HG02852 (cell line): ENCODE measurements at regions not wholly inside any gene's neighbourhood (a gene's known extent, or its start where the extent isn't known, plus 50 kb on each side); places are given as distances from the start of the nearest gene placed in this dataset.

Experiments
- ATAC-seq: cut with Tn5 transposase; IDR thresholded peaks from one replicate; pipeline ENCODE4 v1.9.1; 2021; ENCODE audit warnings: mild to moderate bottlenecking, moderate library complexity; ENCODE audit not compliant: unreplicated experiment

DNA sequence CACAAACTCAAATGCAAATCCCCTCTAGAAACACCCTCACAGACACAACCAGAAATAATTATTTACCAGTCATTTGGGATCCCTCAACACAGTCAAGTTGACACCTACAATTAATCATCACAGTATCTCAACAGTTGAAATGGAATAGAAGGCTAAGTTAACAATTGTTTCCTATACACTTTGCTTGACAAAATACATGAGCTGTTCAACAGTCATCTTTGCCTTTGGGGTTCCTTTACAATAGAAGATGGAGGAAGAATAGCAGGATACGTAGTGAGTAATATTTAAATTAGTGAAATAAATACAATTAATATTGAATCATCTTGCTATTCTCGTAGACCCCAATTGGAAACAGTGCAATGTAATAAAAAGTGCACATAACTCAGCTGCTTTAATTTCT lies 487.3 kb upstream of the ADAMTS5 start:
- ATAC-seq = no peak

GRCh38 chr21:27451116-27451515 lies 484.2 kb upstream of the ADAMTS5 start:
- no peak for ATAC-seq

DNA sequence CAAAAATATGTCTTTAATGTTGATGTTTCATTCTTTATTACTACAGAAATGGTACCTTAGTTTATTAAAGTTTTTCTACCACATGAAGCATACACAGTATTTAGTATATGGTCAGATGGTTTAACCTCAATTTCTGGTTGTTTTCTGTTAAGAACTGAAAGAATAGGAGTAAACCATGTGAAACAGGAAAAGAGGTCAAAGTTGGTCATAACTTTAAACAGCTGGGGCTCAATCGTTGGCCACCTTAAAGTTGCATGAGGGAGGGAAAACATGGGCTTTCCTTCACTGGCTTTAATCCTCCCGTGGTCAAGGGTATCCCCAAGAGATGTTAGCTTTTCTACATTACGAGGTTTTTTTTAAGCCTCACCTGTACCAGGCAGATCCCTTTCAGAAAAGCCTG lies 483.3 kb upstream of the ADAMTS5 start:
- ATAC-seq = no peak

DNA sequence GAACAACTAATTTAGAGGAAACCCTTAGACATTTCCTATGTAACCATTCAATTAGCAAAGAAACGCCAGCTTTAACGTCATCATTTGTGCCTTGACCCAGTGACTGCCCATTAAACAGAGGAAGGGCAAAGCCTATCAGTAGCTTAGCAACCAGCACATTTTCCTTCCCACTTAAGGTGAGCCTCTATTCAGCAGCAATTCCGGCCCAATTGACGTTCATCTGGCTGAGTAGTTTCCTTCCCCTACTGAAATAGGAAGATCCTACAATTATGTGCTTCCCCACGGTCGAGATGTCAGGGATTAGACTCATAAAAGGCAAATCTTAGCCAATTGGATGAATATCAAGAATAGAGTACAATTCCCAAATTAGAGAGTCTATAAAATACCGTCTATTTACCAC lies 482.1 kb upstream of the ADAMTS5 start:
- ATAC-seq = no peak

GRCh38 chr21:27447843-27448242 lies 481.0 kb upstream of the ADAMTS5 start:
- no peak for ATAC-seq

DNA sequence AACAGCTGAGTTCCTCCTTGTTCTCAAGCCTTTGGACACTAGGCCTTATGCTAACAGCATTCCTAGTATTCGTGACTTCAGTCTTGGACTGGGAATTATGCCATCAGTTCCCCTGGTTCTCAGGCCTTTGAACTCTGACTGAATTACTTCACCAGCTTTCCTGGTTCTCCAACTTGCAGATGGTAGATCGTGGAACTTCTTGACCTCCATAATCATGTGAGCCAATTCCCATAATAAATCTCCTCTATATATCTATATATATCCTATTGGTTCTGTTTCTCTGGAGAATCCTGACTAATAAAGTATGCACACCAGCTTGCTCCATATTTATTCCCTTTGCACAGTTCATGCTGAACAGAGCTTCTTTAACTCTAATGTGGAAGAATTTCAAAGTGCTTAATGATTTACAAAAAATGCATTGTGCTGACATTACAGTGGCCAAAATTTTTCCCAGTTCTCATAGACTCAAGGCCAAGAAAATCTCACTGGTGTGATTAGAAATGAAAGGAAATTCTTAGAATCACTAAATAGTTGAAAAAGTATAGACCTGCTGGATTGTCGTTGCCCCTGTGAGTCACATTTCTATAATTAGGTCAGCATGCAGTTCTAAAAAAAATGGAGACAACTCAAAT lies 462.9 kb upstream of the ADAMTS5 start:
- ATAC-seq = no peak

GRCh38 chr21:27426196-27426595 lies 459.3 kb upstream of the ADAMTS5 start:
- no peak for ATAC-seq

DNA sequence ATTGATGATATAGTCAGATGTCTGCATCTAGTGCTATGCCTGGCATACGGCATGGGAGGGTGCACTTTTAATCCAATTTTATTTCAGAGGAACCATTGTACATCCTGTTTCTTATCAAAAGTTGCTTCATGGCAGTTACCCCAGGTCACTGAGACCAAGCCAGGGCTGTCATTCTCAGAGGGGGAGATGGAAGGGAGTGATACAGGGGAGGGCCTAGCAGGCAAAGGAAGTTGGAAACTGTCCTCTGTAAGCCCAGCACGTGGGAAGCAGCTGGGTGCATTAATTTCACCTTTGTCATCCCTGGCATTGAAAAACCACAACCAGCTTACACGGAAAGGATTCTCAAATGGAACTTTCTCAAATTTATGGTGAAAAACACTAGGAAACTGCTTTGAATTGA lies 458.7 kb upstream of the ADAMTS5 start:
- no peak for ATAC-seq

DNA sequence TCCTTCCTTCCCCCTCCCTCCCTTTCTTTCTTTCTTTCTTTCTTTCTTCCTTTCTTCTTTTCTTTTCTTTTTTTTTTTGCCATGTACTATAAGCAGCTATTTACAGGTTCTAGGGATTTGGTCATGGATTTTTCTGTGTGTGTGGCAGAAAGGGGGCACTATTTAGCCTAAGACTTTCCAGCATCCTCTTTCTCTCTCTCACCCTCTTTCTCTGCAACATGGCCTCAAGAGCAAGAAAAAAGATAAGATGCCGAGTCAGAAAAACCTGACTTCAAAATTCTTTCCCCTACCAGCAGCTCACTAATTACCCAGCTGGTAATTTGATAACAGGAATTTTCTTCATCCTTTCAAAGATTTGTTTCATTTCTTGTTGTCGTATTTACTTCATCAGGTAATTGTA lies 458.3 kb upstream of the ADAMTS5 start:
- ATAC-seq = no peak

GRCh38 chr21:27424601-27425000 lies 457.7 kb upstream of the ADAMTS5 start:
- no peak for ATAC-seq

DNA sequence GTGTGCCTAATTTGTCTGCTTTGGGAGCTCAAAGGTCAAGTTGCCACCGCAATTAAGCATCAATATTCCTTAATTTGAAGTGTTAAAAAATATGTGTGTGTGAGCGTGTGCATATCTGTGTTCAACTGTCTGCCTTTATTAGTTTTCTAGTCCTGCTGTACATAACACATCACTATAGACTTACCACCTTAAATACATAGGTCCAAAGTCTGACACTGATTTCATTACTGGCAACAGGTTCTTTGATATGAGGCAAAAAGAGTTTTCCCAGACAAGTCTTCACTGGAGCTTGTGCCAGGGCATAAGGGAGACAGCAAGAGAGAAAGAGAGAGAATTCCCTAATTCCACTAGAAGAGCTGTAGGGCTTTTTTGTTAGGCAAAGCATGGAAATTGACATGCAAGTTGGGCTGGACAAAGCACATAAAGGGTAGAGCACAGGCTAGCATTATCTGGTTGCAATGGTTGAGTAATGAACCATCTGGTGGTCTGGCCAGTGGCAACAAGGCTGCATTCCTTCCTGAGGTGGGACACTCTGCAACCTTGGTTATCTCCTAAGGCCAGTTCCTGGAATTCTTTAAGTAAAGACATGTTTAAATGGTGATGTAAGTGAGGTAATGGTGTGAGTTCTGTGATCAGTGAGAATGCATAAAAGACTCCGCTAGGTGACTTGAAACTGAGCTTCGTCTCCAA lies 457.2 kb upstream of the ADAMTS5 start:
- no peak for ATAC-seq

DNA sequence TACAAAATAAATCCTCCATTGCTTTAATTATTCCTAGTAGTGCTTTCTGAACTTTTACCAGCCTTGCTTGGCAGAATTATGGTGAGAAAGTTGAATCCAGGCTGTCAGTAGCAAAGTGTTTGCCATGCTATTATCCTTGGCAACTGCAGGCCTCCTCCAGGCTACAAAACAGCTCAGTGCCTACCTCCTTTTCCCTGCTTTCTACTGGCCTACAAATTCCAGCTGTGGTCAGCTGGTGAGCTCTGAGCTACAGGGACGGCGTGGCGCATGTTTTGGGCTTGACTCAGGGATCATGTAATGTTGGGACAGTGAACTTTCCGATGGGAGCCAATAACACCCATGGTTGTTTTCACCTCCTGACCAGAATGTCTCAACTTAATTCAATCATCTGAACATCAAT lies 456.1 kb upstream of the ADAMTS5 start:
- no peak for ATAC-seq

- no peak for ATAC-seq
These were observed 455.5 kb upstream of the ADAMTS5 start for GRCh38 chr21:27422435-27422834.

DNA sequence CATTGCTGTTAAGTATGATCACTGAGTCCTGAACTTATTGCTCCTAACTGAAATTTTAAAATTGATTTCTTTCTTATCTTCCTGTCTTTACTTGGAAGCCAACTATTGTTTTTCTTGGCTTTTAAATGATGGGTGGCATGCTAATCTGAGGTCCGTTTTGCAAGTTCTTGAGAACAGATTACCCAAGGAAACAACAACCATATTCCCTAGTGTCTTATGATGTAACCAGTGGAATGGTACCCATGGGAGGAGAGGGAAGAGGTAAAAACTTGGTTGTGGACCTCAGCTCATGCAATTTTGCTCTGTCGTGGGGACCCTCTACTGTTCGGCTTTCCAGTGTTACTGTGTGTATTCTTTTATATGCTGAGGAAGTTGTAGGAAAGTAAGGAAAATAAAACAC lies 454.8 kb upstream of the ADAMTS5 start:
- no peak for ATAC-seq

DNA sequence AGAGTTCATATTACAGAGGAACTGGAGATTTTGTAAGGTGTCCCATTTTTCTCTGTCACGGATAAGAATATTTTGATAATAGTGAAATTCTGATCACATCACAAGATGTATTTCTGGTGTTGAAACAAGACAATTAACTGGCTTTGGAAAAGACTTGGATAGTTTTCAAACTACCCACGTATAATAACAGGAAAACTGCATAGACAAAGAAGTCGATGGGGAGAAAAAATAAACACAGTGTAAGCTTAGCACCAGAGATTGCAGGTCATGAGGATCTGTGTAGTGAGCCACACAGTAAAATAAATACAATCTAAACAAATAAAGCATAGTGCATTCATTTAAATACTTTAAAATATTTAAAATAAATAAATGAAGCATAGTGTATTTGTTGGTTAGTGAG lies 452.3 kb upstream of the ADAMTS5 start:
- no peak for ATAC-seq

DNA sequence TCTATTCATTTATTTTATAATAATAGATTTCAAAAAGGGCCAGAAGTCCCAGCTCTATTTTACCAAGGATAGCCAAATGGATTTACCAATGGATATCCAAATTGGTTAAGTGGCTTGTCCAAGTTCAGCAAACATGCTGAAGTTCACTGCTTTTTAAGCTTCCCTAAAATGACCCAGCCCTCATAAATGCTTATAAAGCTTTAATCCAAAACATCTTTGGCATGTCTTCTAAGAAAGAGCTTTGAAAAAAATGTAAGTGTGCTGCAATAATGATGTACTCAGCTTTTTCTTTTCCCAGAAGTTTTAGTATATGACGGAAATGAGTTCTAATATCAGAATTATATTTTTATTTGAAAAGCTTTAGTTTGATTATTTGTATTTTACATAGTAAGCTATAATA lies 451.5 kb upstream of the ADAMTS5 start:
- ATAC-seq = no peak

DNA sequence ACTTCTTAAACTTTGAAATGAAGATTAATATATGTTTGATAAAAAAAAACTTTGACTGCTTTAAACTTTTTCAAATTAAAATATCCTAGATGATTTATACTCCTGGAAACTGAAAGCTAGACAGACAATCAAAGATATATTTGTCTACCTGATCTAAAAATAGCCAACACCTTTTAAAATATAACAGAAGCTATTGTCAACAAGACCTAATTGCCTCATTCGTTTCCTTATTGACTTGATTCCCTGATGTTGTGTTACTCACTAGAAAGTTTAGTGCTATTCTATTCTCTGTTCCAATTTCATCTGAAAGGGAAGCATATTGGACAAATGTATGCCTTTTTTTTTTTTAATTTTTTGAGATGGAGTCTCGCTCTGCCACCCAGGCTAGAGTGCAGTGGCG lies 445.6 kb upstream of the ADAMTS5 start:
- ATAC-seq = no peak

DNA sequence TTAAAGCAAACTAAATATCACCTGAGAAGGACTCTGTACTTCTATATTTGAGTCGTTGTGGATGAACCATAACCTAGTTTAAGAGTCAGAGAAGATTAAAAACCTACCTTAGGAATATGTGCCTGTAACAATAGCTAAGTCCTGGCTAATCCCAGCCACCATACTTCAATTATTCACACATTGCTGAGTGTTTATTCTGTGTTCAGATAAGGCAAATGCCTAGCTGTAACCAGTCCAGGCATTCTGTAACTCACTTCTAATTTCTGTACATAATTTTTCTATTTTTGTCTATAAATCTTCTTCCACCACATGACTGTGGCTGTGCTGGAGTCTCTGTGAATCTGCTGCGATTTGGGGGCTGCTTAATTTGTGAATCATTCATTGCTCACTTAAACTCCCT lies 441.9 kb upstream of the ADAMTS5 start:
- ATAC-seq = no peak

DNA sequence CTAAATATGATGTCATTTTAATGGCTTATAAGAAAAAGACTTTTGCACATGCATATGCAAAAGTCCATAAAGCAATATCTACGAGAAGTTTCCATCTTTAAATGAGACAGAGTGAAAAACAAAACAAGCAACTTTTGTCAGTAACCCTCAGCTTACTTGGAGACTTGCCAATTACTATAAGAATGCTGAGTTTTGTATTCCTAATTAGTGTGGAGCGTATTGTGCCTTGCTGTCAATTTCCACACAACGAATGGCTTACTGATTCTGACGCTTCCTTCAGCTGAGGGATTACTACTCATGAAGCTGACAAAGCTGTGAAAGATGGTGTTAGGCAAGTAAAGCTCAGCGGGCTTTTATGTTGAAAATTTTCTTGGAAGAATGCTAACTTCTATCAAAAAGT lies 440.4 kb upstream of the ADAMTS5 start:
- no peak for ATAC-seq

DNA sequence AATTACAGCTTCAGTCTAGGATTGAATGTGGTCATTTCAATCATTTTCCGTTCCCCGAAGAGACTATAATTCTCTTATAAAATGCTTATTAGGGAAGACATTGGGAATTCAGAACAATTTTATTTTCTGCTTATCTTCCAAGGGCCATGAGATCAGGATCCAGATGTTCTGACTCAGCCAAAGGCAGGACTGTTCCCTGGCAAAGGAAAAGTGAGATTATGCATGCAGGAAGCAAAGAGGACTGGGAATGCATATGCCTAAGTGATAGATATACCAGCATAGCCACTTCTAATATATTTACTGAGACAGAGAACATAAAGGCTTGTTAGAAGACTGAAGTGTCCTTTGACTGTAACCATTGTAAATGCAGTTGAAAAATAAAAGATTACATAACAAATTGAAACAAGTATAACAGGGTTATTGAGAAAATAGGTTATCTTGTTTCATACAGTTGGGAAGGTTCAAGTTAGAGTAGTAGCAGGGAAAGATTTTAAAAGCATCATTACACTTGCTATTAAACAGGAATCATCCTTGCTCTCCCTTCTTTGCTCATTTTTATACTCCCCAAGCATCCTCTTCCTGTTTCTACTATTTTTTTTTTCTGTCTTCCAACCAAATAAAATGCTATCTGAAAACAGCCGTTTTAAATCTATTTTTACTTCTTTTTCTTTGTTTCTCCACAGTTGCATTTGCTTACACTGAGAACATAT lies 439.6 kb upstream of the ADAMTS5 start:
- no peak for ATAC-seq

DNA sequence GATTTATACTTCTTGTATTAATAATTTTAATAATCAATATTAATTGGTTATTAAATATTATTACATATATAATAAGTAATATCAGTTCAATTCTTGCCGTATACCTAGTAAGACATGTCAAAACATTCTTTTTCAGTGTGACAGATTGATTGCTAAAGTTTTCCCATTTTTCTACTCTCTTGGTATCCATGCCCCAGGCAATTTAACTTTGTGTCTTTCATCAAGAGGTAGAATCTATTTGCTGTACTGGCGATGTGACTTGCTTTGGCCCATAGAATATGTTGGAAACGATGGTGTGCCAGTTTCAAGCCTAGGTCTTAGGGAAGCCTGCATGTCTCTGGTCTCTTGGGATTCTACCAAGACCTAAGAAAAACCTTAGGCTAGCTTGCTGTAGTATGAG lies 436.1 kb upstream of the ADAMTS5 start:
- no peak for ATAC-seq

DNA sequence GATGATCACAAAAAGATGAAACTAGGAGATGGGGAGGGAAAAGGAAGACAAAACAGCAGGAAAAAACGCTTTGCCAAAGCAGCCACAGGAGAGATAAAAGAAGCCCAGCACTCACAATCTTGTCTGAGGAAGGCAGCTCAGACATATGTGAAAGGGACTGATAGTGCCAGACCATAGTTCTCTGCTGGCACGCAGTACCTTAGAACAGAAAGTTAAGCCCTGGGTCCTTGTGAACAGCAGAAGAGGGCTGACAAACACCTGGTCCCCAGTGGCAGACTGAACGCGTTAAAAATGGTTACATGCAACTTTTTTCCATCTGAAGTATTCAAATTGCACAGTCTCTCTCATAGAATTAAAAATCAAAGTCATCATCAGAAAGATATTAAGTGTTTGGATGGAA lies 433.2 kb upstream of the ADAMTS5 start:
- ATAC-seq = no peak
